Kidney tubule cell (primary cell): ENCODE measurements at regions not wholly inside any gene's neighbourhood (a gene's known extent, or its start where the extent isn't known, plus 50 kb on each side); places are given as distances from the start of the nearest gene placed in this dataset.
A peak's percentile ranks its signal among the peaks of the same experiment; 100 is the strongest.

Experiments used
- DNase-seq: peaks from one replicate; pipeline ENCODE4 v3.0.0-alpha.2; 2018; ENCODE audit warnings: low spot score

DNA sequence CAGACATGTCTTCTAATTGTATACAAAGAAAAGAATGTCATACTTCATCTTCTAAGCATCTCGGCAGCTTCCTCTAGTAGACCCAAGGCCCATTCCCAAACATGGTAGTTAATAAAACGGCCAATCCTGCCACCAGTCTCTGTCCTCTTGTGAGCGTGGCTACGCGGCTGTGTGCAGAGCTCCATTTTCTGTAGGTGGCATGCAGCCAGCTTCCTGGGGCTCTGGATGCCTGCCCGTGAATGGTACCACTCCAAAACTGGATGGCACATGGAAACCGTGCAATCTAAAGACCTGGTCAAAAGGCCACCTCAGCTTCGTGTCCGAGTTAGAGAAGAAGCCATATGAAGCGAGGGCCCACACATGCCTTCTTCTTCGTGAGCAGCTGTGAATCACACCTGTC lies 110.7 kb downstream of the SIPA1L2 start:
- no peak for DNase-seq

DNA sequence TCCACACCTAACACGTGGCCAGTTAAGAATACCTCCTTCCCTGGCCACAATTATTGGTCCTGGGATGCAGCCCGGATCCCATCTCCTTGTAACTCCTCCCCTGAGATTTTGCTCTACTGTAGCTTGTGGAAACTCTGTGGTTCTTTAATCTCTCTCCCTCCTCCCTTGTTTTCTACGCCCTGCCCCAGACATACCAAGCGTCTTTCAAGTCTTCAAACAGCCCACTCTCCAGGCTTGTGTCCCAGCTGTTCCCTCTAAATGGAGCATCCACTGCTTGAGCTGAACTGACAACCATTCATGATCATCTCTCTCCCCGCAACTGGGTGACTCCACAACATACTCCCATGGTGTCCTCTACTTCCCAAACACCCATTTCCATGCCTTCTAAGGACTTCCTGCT lies 111.6 kb downstream of the SIPA1L2 start:
- no peak for DNase-seq

DNA sequence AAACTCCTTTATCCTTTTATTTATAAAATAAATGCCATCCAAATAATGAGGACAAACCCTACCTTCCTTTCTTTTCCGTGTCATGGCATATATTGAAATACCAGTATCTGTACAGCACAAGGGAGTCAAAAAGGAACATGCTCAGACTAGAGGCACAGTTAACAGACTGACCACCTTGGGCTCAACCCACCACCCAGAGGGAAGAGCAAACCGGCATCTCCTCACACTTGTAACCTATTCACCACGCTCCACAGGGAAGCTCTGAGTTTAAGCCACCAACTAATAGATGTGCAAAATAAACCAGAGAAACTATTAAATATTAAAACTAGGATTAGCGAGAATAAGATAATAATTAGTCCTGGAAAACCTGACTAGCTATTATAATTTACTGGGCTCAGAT lies 112.7 kb downstream of the SIPA1L2 start:
- DNase-seq = no peak

DNA sequence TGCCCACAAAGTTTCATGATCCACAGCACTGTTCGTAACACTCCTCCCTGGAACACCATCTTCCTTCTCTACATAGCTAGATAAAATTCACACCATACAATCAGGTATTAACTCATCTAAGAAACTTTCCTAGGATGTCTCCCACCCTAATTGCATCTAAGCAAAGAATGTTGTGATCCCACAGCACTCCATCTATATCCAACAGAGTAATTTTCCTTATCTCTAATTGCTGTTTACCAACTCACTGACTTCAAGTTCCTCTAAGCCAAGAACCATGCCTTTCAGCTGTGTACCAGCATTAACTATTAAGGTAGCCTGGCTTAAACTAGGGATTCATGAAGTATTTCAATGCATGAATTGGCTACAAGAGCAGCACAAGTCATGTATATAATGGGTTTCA lies 114.2 kb downstream of the SIPA1L2 start:
- DNase-seq = no peak

DNA sequence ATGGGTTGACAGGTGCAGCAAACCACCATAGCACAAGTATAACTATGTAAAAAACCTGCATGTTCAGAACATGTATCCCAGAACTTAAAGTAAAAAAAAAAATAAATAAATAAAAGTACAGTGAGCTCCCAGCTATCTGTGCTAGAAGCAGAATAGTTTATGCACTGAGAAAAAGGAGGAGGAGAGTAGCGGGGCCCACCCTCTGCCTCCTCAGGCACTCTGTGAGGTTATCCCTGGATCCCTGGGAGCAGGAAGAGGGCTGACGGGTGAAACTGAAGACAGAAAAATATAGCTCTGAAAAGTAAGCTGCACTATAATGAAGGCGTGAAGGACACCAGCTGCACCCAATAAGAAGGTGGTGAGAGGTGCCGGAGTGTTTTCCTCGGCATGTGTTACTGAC lies 117.2 kb downstream of the SIPA1L2 start:
- DNase-seq = no peak

DNA sequence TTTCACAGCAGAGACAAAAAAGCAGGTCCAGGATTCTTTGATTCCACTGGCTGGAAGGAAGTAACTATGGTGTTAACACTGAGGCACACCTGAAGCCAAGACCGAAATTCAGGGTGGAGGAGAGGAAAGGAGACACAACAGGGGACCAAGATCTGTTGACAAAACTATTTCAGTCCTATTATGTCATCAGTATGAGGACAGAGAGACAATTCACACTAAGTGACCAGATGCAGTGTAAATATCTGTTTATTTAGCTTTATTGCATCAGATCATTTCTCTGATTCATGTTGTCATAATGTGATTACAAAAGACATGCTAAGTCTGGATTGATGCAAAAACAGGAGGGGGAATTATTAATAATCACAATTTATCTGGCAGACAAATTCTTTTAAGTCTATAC lies 118.8 kb downstream of the SIPA1L2 start:
- DNase-seq = no peak

DNA sequence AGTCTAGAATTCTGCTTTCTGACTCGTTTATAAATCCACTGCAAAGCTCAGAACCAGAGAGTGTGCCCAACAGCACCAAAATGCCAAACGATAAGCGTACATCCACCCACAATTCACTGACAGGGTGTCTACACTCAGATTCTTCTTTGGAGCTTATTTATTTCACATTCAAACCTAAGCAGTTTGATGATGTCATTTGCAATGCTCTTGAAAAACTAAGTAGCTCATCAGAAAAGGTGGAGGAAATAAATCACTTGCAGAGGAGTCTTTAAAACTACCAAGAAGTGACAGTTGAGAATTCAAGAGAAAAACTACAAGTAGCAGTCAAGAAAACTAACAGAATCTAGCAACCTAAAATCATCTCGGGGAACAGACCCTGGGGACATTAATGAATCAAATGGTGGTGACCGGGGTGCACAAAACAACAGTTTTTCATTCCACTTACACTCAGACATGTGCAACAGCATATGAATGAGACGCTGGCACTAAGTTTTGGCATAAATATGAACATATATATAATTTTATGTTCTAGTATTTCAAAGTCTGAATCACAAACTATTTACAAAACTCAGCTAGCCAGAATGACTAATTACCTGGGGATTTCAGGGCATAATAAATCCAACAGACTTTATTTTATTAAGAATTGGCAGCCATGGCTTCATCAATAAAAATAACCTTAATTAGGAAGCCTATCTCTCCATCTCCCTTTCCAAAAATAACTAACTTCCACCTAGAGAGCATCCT lies 119.4 kb downstream of the SIPA1L2 start:
- DNase-seq = peak; percentile 18

DNA sequence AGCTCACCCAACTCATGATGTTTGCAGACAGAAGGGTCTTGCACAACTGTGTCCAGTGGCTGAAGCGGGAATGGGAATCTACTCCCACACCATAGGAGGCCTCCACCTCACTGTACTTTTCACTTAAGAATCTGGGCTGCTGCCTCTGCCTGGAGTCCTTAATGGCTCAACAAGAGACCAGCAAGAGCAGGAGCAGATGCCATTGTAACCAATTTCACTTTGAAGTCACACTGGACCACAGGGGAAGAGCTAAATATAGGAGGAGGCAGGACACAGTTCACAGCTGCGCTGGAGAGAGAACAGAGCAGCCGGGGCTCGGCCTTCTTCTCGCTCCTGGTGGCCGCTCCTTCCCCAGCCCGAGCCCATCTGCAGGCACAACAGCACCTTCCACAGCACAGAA lies 120.4 kb downstream of the SIPA1L2 start:
- DNase-seq = no peak

DNA sequence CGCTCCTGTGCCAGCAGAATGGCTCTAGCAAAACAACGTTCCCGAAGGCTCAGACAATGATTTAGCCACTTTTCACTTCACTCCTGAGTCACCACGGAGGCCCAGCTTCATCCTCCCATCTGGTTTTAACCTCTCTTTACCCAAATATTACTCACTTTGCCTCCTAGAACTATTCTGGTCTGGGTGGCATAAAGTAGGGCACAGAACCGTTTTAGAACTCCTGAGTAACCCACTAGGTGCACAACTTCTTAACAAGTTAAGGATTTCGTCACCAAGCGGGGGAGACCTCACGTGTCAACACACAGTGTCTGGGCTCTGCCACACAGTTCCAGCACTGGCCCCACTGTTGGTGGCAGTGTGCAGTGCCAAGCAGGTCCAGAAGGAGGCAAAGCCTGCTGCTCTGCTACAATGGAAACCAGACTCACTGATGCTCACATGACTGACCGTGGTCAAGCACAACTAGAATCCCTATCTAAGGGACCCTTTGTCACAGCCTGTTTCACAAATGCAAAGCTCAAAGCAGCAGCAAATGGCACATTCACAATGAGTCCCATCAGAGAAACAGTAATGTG lies 121.7 kb downstream of the SIPA1L2 start:
- peak; percentile 37 for DNase-seq

DNA sequence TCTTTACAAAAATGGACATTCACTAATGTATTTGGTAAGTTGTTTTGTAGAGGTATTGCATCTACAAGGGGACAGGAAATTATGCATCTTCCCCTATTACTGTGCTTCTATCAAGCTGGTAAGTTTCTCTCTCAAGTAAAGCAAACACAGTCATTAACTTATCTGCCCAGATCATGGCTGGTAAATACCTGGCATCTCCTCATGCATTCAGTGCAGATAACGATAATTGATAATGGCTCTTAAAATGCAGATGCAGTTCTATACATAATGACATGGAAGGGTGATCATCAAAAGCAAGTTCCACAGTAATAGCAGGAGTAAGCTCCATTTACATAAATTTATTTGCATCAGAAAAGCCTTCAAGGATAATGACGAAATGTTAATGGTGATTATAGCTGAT lies 122.4 kb downstream of the SIPA1L2 start:
- DNase-seq = no peak

DNA sequence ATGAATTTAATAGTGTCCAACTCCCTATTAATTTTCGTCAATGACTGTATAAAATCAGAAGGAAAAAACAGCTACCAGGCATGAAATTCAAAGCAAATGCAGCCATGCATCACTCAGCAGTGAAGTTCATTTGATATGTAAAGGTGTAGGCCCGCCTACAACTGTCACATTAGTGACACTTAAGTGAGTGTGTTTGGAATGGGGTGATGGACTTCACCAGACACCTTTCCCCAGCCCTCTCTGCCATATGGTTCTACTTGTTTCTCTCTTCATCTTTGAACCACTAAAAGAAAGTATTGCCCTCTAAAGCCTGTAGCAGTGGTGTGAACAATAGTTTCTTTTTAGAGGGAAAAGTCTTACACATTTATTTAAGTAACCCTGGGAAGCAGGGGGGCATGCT lies 124.0 kb downstream of the SIPA1L2 start:
- no peak for DNase-seq

DNA sequence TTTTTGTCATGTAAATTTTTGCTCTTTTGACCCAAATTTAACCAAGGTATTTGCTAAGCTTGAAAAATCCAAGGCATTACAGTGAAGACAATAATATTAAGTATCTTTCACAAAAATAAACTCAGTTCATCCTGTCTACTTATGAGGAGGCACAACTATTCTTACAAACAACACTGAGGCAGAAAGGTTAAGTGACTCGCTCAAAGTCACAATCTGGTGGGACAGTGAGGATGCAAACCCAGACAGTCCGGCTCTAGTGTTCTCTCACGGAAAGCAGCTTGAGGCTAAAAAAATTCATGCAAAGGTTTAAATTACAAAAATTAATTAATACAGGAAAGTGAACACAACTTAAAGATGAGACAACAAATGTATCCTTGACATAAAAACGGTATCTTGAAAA lies 125.3 kb downstream of the SIPA1L2 start:
- no peak for DNase-seq

DNA sequence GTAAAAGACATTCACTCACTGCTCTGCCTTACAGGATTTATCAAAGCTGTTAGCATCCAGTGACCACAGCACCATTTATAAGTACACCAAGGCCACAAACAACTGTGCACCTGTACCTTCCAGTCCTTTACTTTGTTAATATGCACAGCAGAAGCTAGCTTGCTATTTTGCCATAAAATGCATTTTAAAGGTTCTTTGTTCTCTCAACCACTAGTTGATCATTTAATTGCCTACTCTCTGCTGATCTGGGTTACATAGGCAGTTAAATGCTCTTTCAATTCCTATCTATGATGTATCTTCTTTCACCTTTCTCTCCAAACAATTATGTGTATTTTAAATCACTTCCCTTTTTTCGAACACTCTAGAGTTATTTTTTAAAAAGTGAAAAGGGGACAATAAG lies 126.4 kb downstream of the SIPA1L2 start:
- DNase-seq = no peak

DNA sequence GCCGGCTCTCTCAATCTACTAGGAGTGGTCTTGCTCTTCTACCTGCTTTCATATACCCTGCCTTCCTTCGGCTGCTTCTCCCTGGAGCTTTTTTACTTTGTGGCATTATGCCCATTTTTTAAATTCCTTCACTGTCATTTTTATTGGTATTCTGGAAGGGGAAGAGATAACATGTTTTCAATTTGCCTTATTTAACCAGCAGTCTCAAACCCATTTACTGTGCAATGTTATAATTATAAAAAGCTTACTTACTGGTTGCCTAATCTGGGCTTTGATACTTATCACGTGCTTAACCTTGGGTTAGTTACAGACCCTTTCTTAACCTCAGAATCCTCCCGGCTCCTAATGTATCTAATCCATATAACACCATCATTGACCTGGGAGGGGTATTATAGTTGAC lies 128.1 kb downstream of the SIPA1L2 start:
- DNase-seq = no peak

DNA sequence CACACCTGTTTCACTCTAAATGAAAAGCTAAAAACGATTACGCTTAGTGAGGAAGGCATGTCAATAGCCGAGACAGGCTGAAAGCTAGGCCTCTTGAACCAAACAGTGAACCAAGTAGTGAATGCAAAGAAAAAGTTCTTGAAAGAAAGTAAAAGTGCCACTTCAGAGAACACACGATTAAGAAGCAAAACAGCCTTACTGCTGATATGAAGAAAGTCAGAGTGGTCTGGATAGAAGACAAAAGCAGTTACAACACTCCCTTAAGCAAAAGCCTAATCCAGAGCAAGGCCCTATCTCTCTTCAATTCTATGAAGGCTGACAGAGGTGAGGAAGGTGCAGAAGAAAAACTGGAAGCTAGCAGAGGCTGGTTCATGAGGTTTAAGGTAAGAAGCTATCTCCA lies 130.7 kb downstream of the SIPA1L2 start:
- DNase-seq = no peak

DNA sequence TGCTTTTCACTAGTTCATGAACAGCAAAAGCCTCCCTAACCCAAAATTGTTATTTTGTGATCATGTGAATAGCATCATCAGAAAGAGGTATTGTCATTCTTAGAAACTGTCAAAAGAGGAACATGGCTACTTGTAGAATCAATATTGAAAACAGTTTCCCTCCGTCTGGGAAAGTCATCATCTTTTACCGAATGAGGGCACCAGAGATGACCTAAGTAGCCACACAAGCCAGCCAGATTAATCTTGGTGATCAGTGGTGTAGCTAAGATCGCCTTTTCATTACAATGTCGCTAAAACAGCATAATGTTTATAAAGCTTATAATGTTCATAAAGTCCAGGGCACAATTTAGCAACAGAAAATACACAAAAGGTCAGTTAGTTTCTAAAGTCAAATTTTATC lies 136.1 kb downstream of the SIPA1L2 start:
- DNase-seq = no peak

DNA sequence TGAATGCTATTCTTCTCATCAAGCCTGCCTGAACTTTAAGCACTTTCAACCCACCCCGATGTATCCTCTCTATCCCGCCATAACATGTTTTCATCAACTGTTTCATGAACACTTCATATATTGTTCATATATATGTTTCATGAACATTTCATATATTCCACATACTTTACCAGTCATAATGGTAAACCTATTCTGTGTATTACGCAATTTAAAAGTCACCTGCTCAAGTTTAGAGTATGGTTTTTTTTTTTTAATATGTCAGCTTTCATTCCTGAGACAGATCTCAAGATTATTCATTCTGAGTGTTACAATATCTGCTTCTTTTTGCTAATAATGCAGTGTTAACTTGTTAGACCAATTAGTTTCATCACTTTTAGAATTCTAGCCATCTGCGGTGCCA lies 140.7 kb downstream of the SIPA1L2 start:
- DNase-seq = no peak

DNA sequence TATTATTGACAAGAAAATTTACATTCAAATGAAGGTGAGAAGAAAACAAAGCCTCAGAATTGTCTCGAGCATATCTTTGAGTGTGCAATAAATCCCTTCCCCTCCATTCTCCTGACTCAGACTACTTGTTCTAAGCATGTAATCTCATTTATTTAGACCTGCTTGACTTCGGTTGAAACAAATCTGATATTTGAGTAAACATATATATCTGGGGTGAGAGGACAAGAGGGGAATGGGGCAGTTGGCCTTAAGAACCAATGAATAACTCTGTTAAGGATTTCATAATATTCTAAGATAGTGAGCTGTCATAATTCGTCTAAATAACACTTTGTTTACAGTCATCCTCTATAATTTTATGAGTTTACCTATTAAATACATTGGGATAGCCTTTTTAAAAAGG lies 142.7 kb downstream of the SIPA1L2 start:
- DNase-seq = no peak

DNA sequence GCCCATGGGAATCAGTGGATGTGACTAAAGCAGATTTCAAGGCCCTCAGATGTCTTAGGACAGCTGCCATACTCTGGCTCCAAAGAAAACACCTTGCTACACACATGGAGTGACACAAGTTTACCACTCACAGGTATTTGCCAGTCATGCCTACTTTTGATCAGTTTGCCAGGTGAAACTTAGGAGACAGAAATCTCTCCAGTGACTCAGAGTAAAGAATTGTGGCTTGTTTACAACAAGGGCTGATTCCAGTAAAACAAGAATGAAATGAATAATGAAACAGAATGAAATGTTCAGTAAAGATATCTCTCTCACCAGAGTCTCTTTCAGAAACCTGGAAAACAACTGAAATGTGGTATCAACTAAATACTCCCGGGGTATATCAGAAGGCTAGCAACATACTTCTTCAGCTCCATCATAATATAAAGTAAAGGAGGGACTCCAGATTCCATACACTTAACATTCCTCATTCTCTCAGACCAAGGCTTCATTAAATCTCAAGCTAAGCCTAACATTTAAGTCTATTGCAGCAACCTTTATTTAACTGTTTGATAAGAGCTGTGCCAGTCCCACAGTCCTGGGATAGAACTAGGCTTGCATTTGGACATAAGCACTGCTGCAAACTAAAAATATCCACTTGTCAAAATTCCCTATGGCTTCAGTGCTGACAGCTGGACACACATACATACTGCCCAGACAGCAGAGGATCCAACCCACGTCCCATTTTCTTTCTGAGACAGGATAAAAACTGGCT lies 143.3 kb downstream of the SIPA1L2 start:
- DNase-seq = peak; percentile 58

DNA sequence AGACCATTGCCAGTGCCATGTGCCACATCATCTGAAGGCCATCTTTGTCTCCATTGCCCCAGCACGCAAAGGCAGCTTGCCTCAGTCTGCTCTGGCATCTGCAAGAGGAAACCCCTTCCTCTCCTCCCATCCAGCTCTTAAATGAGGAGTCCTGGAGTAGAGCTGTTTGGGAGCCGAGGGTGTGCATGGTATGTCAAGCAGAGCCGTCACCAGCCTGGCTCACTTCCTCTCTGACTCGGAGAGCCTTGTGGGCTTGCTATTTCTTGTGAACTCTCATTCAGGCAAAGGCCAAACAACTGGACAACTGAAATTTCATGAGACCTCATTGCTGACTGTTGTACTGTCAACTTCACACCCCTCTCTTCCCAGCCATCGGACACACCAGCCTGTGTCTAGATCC lies 143.9 kb downstream of the SIPA1L2 start:
- DNase-seq = peak; percentile 48

DNA sequence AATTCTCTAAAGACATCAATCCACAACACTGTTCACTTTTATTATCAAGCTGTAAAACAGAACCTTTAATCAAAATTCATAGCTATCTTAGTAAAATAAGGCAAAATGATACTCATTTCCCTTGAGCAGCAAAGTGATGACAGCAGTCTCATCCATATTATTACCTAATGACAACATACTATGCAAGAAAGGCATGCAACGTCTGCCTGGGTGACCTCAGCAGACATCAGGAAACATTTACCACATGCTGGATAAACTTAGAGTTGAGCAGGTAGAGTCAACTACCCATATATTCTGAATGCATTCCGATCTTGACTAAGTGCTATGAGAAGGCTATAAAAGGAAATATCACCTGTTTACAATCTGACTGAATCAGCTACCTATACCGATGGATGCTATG lies 145.1 kb downstream of the SIPA1L2 start:
- DNase-seq = peak; percentile 10

DNA sequence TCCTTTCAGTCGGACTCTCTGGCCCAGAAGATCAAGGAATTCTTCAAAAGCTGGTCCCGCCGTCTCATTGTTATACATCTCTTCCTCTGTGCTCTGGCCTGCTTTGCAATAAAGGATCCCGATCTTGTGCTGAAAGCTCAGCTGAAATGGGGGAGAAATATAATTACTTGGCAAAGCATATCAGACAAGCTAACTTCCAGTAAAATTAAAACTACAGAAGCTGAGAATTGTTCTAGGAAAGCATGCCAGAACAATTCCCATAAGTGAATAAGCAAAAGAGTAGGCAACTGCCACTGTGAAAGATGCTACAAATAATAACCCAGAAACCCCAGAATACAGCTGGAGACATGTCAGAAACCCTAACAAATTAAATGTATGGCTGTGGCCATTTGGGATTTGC lies 146.1 kb downstream of the SIPA1L2 start:
- DNase-seq = no peak

DNA sequence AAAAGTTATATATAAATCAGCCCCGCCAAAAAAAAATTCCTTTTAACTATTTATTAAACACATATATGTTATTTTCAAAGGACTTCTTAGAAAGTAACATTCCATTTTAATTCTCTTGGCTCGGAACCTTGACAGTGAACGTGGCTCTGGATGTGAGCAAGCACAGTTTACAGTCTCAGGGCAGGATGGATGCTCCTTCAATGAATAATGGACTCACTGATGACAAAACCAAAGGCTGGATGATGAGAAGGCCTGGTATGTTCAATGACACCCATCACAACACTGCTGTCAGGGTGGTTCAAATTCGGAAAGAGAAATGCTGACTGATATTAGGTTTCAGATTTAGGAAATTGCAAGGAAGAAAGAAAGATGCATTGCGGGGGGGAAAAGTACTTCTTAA lies 148.8 kb downstream of the SIPA1L2 start:
- DNase-seq = no peak

DNA sequence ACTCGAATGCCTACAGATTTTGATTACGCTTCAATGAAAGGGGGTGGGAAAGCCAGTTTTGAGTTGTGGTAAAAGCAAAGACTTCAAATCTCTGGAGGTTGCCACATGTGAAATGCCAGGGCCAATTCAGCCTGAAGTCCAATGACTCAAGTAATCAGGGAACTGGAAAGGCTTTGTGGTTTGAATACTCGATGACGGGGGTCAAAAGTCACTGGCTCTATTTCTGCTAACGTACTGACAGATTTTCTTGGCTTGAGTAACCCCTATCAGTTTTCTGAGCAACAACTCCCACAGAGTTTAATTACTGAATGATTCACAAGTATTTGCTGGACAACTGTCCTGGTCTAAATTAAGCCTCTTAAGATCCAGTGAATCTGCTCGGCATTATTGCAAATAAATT lies 152.2 kb downstream of the SIPA1L2 start:
- DNase-seq = peak; percentile 93
